HG03432 (cell line): ENCODE measurements at regions not wholly inside any gene's neighbourhood (a gene's known extent, or its start where the extent isn't known, plus 50 kb on each side); places are given as distances from the start of the nearest gene placed in this dataset.

Source experiments
- ATAC-seq: cut with Tn5 transposase; IDR thresholded peaks from one replicate; pipeline ENCODE4 v1.9.1; 2021; ENCODE audit warnings: mild to moderate bottlenecking, moderate library complexity; ENCODE audit not compliant: unreplicated experiment

- ATAC-seq, result no peak
Observed at GRCh38 chr15:47177177-47177576, 540.1 kb upstream of the SEMA6D start.

- no peak for ATAC-seq
Observed at GRCh38 chr15:47179988-47180387, 537.3 kb upstream of the SEMA6D start.

- ATAC-seq, result no peak
Observed at GRCh38 chr15:47182818-47183217, 534.5 kb upstream of the SEMA6D start.

GRCh38 chr15:47184003-47184907 is 533.0 kb upstream of the SEMA6D start:
- peak; percentile 69 for ATAC-seq

GRCh38 chr15:47184908-47185801 is 532.1 kb upstream of the SEMA6D start:
- no peak for ATAC-seq

- ATAC-seq, result no peak
Observed at GRCh38 chr15:47186075-47186474, 531.2 kb upstream of the SEMA6D start.

GRCh38 chr15:47188758-47189507 is 528.4 kb upstream of the SEMA6D start:
- no peak for ATAC-seq

GRCh38 chr15:47194718-47195117 is 522.6 kb upstream of the SEMA6D start:
- no peak for ATAC-seq

GRCh38 chr15:47196048-47196447 is 521.3 kb upstream of the SEMA6D start:
- peak; percentile 96 for ATAC-seq

GRCh38 chr15:47203993-47204392 is 513.3 kb upstream of the SEMA6D start:
- ATAC-seq, result no peak

GRCh38 chr15:47206358-47206978 is 510.8 kb upstream of the SEMA6D start:
- no peak for ATAC-seq

- no peak for ATAC-seq
Observed at GRCh38 chr15:47209591-47209990, 507.7 kb upstream of the SEMA6D start.

- no peak for ATAC-seq
Observed at GRCh38 chr15:47212222-47213010, 504.9 kb upstream of the SEMA6D start.

GRCh38 chr15:47213883-47214282 is 503.4 kb upstream of the SEMA6D start:
- no peak for ATAC-seq

- no peak for ATAC-seq
Observed at GRCh38 chr15:47218295-47218694, 499.0 kb upstream of the SEMA6D start.

- no peak for ATAC-seq
Observed at GRCh38 chr15:47244361-47244760, 472.9 kb upstream of the SEMA6D start.

- ATAC-seq, result no peak
Observed at GRCh38 chr15:47246317-47246716, 471.0 kb upstream of the SEMA6D start.

GRCh38 chr15:47258521-47258920 is 458.8 kb upstream of the SEMA6D start:
- ATAC-seq, result no peak

- no peak for ATAC-seq
Observed at GRCh38 chr15:47265686-47266085, 451.6 kb upstream of the SEMA6D start.

- ATAC-seq, result no peak
Observed at GRCh38 chr15:47266566-47266965, 450.7 kb upstream of the SEMA6D start.
